ENCODE measurements at regions not wholly inside any gene's neighbourhood (a gene's known extent, or its start where the extent isn't known, plus 50 kb on each side); places are given as distances from the start of the nearest gene placed in this dataset.
"Not testable (repeated sequence)": the region's sequence is repeated elsewhere in the genome, so short reads cannot be mapped to it uniquely, and the experiment has no call there.

GRCh38 chr2:160574468-160575140, 81.0 kb upstream of the RBMS1 start:
- H3K4me3 ChIP-seq (ENCODE audit: low read depth, low read length), result no peak overlapping the region
- no peak for TF ChIP-seq CTCF (IDR thresholded peaks at IDR 0.05; ENCODE audit: low read depth, low read length, missing control alignments)
- no peak for DNase-seq (ENCODE audit: low read depth)
- in situ Hi-C loops (cut with HindIII; ENCODE audit: low sequenced_read_pairs), result no loop called here

GRCh38 chr2:160575368-160575767, 81.8 kb upstream of the RBMS1 start:
- H3K4me3 ChIP-seq (ENCODE audit: low read depth, low read length), result no peak overlapping the region
- DNase-seq (ENCODE audit: low read depth), result no peak
- TF ChIP-seq CTCF (IDR thresholded peaks at IDR 0.05; ENCODE audit: low read depth, low read length, missing control alignments), result no peak
- in situ Hi-C loops (cut with HindIII; ENCODE audit: low sequenced_read_pairs), result no loop called here

- in situ Hi-C loops (cut with HindIII; ENCODE audit: low sequenced_read_pairs), result no loop called here
- no peak for DNase-seq (ENCODE audit: low read depth)
Measured at GRCh38 chr2:160576054-160576499, 82.5 kb upstream of the RBMS1 start.

GRCh38 chr2:160577081-160577480, 83.5 kb upstream of the RBMS1 start:
- DNase-seq (ENCODE audit: low read depth); in situ Hi-C loops (cut with HindIII; ENCODE audit: low sequenced_read_pairs); H3K4me3 ChIP-seq (ENCODE audit: low read depth, low read length): not testable (repeated sequence)

More at GRCh38 chr2:160576054-160576499, 82.5 kb upstream of the RBMS1 start:
- no peak overlapping the region for H3K4me3 ChIP-seq (ENCODE audit: low read depth, low read length)
- no peak for TF ChIP-seq CTCF (IDR thresholded peaks at IDR 0.05; ENCODE audit: low read depth, low read length, missing control alignments)

- no peak overlapping the region for H3K4me3 ChIP-seq (ENCODE audit: low read depth, low read length)
- TF ChIP-seq CTCF (IDR thresholded peaks at IDR 0.05; ENCODE audit: low read depth, low read length, missing control alignments), result no peak
- in situ Hi-C loops (cut with HindIII; ENCODE audit: low sequenced_read_pairs), result loop anchor here (5.0 kb wide), 1 partner anchor 44 kb away; no protein-coding TSS in a partner anchor
- no peak for DNase-seq (ENCODE audit: low read depth)
Measured at GRCh38 chr2:160581035-160581434, 87.4 kb upstream of the RBMS1 start.

GRCh38 chr2:160581448-160581847, 87.8 kb upstream of the RBMS1 start:
- no peak overlapping the region for H3K4me3 ChIP-seq (ENCODE audit: low read depth, low read length)
- in situ Hi-C loops (cut with HindIII; ENCODE audit: low sequenced_read_pairs), result loop anchor here (5.0 kb wide), 1 partner anchor 44 kb away; no protein-coding TSS in a partner anchor
- DNase-seq (ENCODE audit: low read depth), result no peak
- TF ChIP-seq CTCF (IDR thresholded peaks at IDR 0.05; ENCODE audit: low read depth, low read length, missing control alignments), result no peak

GRCh38 chr2:160582081-160582480, 88.5 kb upstream of the RBMS1 start:
- in situ Hi-C loops (cut with HindIII; ENCODE audit: low sequenced_read_pairs), result loop anchor here (5.0 kb wide), 1 partner anchor 45 kb away; no protein-coding TSS in a partner anchor

More at GRCh38 chr2:160582081-160582480, 88.5 kb upstream of the RBMS1 start:
- DNase-seq (ENCODE audit: low read depth), result no peak
- no peak overlapping the region for H3K4me3 ChIP-seq (ENCODE audit: low read depth, low read length)
- no peak for TF ChIP-seq CTCF (IDR thresholded peaks at IDR 0.05; ENCODE audit: low read depth, low read length, missing control alignments)

All from astrocyte of the cerebellum (primary cell).